Hepatocyte (in vitro differentiated cells): ENCODE measurements at regions not wholly inside any gene's neighbourhood (a gene's known extent, or its start where the extent isn't known, plus 50 kb on each side); places are given as distances from the start of the nearest gene placed in this dataset.

ENCODE experiments used
- EZH2 ChIP-seq: fragments of 200-600 bp; sonication (generic); IDR thresholded peaks from 2 replicates; pipeline ENCODE4 v1.6.1; 2016; ENCODE audit warnings: antibody characterized with exemption, mild to moderate bottlenecking, borderline replicate concordance
- TF ChIP-seq, protein P1 (sequence below): fragments of 200-600 bp; sonication (generic); IDR thresholded peaks from 2 replicates; pipeline ENCODE4 v1.5.1; 2016; ENCODE audit warnings: antibody characterized with exemption, mild to moderate bottlenecking; ENCODE audit not compliant: poor library complexity

DNA sequence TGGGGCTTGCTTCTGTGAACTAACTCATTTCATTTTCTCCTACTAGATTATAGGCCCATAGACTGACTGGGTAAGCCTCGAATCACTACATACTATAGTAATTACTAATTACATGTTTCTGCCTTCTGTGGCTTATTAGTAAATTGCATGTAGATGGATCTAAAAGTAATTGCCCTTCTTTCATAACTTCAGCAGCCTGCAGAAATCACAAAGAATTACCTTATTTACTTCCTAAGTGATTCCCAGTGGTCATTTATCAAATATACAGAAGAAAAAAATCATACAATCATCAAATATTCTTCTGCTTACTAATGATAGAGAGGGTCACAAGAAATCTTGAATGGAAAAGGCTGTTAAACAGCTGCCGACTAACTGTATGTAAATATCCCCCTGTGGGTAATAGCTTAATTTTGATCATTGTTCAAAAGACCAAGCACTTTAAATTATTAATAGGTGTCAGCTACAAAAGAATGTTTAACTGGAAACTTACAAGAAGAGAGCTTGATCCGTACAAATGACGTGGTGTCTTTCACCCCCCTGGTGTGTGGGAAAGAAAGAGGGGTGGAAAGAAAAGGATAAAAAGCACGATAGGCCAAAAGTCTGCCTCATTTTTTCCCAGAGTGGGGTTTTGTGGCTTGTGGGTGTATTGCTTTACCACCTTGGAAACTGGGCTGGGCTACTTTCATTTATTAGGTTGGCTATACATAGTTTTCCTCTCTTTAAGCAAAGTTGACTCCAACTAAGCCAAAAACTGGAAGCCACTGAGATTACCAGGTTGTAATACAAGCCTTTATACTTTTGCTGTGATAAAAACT, 361.8 kb upstream of the ZMIZ1 start:
- TF ChIP-seq, protein P1, sequence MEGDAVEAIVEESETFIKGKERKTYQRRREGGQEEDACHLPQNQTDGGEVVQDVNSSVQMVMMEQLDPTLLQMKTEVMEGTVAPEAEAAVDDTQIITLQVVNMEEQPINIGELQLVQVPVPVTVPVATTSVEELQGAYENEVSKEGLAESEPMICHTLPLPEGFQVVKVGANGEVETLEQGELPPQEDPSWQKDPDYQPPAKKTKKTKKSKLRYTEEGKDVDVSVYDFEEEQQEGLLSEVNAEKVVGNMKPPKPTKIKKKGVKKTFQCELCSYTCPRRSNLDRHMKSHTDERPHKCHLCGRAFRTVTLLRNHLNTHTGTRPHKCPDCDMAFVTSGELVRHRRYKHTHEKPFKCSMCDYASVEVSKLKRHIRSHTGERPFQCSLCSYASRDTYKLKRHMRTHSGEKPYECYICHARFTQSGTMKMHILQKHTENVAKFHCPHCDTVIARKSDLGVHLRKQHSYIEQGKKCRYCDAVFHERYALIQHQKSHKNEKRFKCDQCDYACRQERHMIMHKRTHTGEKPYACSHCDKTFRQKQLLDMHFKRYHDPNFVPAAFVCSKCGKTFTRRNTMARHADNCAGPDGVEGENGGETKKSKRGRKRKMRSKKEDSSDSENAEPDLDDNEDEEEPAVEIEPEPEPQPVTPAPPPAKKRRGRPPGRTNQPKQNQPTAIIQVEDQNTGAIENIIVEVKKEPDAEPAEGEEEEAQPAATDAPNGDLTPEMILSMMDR = no peak
- no peak for TF ChIP-seq EZH2
